ENCODE measurements at regions not wholly inside any gene's neighbourhood (a gene's known extent, or its start where the extent isn't known, plus 50 kb on each side); places are given as distances from the start of the nearest gene placed in this dataset.

GRCh38 chr1:199221371-199222150 is 582.7 kb downstream of the PTPRC start:
- DNase-seq (ENCODE audit: low spot score) (no peak), ATAC-seq (ENCODE audit: insufficient number of reproducible peaks, low FRiP score, low read depth) (no peak)
- no peaks in the 10 kb centered on the region for H3K9me3 ChIP-seq
- H3K27ac ChIP-seq = no peak overlapping the region
- H3K4me1 ChIP-seq (ENCODE audit: control insufficient read depth in 1 of 2, low read depth in 2 of 2) = no peaks in the 10 kb centered on the region
- H3K27me3 ChIP-seq (replicated peaks; ENCODE audit: insufficient read depth) = no peaks in the 10 kb centered on the region
- H3K4me3 ChIP-seq = no peak overlapping the region
- H3K36me3 ChIP-seq = no peaks in the 10 kb centered on the region
- TF ChIP-seq, protein P1, sequence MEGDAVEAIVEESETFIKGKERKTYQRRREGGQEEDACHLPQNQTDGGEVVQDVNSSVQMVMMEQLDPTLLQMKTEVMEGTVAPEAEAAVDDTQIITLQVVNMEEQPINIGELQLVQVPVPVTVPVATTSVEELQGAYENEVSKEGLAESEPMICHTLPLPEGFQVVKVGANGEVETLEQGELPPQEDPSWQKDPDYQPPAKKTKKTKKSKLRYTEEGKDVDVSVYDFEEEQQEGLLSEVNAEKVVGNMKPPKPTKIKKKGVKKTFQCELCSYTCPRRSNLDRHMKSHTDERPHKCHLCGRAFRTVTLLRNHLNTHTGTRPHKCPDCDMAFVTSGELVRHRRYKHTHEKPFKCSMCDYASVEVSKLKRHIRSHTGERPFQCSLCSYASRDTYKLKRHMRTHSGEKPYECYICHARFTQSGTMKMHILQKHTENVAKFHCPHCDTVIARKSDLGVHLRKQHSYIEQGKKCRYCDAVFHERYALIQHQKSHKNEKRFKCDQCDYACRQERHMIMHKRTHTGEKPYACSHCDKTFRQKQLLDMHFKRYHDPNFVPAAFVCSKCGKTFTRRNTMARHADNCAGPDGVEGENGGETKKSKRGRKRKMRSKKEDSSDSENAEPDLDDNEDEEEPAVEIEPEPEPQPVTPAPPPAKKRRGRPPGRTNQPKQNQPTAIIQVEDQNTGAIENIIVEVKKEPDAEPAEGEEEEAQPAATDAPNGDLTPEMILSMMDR (IDR thresholded peaks at IDR 0.05) = no peak

GRCh38 chr1:199223936-199224335 is 585.1 kb downstream of the PTPRC start:
- no peaks in the 10 kb centered on the region for H3K36me3 ChIP-seq
- H3K9me3 ChIP-seq = no peaks in the 10 kb centered on the region
- no peak for ATAC-seq (ENCODE audit: insufficient number of reproducible peaks, low FRiP score, low read depth)
- no peak overlapping the region for H3K27ac ChIP-seq
- TF ChIP-seq, protein P1 (IDR thresholded peaks at IDR 0.05) = no peak
- no peak for DNase-seq (ENCODE audit: low spot score)
- H3K4me1 ChIP-seq (ENCODE audit: control insufficient read depth in 1 of 2, low read depth in 2 of 2) = no peaks in the 10 kb centered on the region
- no peaks in the 10 kb centered on the region for H3K27me3 ChIP-seq (replicated peaks; ENCODE audit: insufficient read depth)
- no peak overlapping the region for H3K4me3 ChIP-seq

DNA sequence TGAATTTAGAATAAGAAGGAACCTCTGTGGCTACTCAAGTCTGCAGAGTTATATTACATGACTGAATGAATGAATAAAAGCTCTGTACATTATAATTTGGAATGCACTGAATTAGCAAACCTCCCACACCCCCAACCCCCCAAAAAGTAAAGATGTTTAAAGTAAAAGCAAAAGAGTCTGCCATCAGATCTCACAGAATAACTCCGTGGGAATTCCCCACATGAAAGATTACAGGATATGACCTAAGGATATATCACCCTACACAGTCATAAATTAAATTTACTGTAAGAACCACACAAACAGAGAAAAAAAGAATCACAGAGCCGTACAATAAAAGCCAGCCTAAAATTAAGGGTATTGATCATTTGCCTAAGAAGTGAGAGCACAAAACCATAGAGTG is 587.3 kb downstream of the PTPRC start:
- ATAC-seq (ENCODE audit: insufficient number of reproducible peaks, low FRiP score, low read depth) = no peak
- Histone ChIP-seq H3K9me3 (no peaks in the 10 kb centered on the region), H3K4me3 (no peak overlapping the region), H3K27ac (no peak overlapping the region), H3K36me3 (no peaks in the 10 kb centered on the region), H3K4me1 (ENCODE audit: control insufficient read depth in 1 of 2, low read depth in 2 of 2) (no peaks in the 10 kb centered on the region), H3K27me3 (replicated peaks; ENCODE audit: insufficient read depth) (no peaks in the 10 kb centered on the region)
- no peak for DNase-seq (ENCODE audit: low spot score)
- TF ChIP-seq, protein P1 (IDR thresholded peaks at IDR 0.05) = no peak

- Histone ChIP-seq H3K4me1 (ENCODE audit: control insufficient read depth in 1 of 2, low read depth in 2 of 2) (no peaks in the 10 kb centered on the region), H3K9me3 (no peaks in the 10 kb centered on the region), H3K27ac (no peak overlapping the region), H3K27me3 (replicated peaks; ENCODE audit: insufficient read depth) (no peaks in the 10 kb centered on the region), H3K36me3 (no peaks in the 10 kb centered on the region), H3K4me3 (no peak overlapping the region)
- ATAC-seq (ENCODE audit: insufficient number of reproducible peaks, low FRiP score, low read depth) (no peak), DNase-seq (ENCODE audit: low spot score) (no peak)
- TF ChIP-seq, protein P1 (IDR thresholded peaks at IDR 0.05) = no peak
Observed at GRCh38 chr1:199242147-199242546, 603.3 kb downstream of the PTPRC start.

GRCh38 chr1:199242601-199243000 is 603.8 kb downstream of the PTPRC start:
- H3K4me3 ChIP-seq = no peak overlapping the region
- H3K27me3 ChIP-seq (replicated peaks; ENCODE audit: insufficient read depth) = no peaks in the 10 kb centered on the region
- DNase-seq (ENCODE audit: low spot score) (no peak), ATAC-seq (ENCODE audit: insufficient number of reproducible peaks, low FRiP score, low read depth) (no peak)
- no peaks in the 10 kb centered on the region for H3K9me3 ChIP-seq
- H3K36me3 ChIP-seq = no peaks in the 10 kb centered on the region
- H3K4me1 ChIP-seq (ENCODE audit: control insufficient read depth in 1 of 2, low read depth in 2 of 2) = no peaks in the 10 kb centered on the region
- no peak overlapping the region for H3K27ac ChIP-seq
- TF ChIP-seq, protein P1 (IDR thresholded peaks at IDR 0.05) = no peak

All from thoracic aorta (tissue), 2 donors.